ENCODE measurements at regions not wholly inside any gene's neighbourhood (a gene's known extent, or its start where the extent isn't known, plus 50 kb on each side); places are given as distances from the start of the nearest gene placed in this dataset.
"Not testable (repeated sequence)": the region's sequence is repeated elsewhere in the genome, so short reads cannot be mapped to it uniquely, and the experiment has no call there.

GRCh38 chr3:5376761-5377160 lies 189.3 kb downstream of the EDEM1 start:
- Histone ChIP-seq H3K9me3 (no peaks in the 10 kb centered on the region), H3K27me3 (no peaks in the 10 kb centered on the region), H3K36me3 (no peaks in the 10 kb centered on the region), H3K4me1 (no peaks in the 10 kb centered on the region), H3K27ac (no peak overlapping the region), H3K4me3 (no peak overlapping the region)
- no peak for DNase-seq
- 18 to 57% methylated on average over 6 of the region's 6 CpGs for WGBS, 2 donors
- no peak for TF ChIP-seq POLR2AphosphoS5 (IDR thresholded peaks at IDR 0.05)
- TF ChIP-seq CTCF (IDR thresholded peaks at IDR 0.05) = no peak
- no peak for TF ChIP-seq EP300 (IDR thresholded peaks at IDR 0.05)
- TF ChIP-seq POLR2A (IDR thresholded peaks at IDR 0.05) = no peak
- intact Hi-C loops (cut with DNase I) = no loop called here

GRCh38 chr3:5379266-5379665 lies 191.8 kb downstream of the EDEM1 start:
- H3K4me3 ChIP-seq, DNase-seq: not testable (repeated sequence)
- WGBS, 2 donors = 98% methylated on average over 3 of the region's 3 CpGs

GRCh38 chr3:5383486-5384263 lies 196.2 kb downstream of the EDEM1 start:
- H3K27me3 ChIP-seq; H3K27ac ChIP-seq; DNase-seq; H3K4me3 ChIP-seq; H3K4me1 ChIP-seq; intact Hi-C loops (cut with DNase I); H3K9me3 ChIP-seq; H3K36me3 ChIP-seq: not testable (repeated sequence)
- 77 to 84% methylated on average over 12 of the region's 12 CpGs for WGBS, 2 donors

More at GRCh38 chr3:5379266-5379665, 191.8 kb downstream of the EDEM1 start:
- H3K27me3 ChIP-seq; H3K27ac ChIP-seq; intact Hi-C loops (cut with DNase I); H3K9me3 ChIP-seq; H3K4me1 ChIP-seq; H3K36me3 ChIP-seq: not testable (repeated sequence)

GRCh38 chr3:5384557-5385236 lies 197.2 kb downstream of the EDEM1 start:
- no peak for TF ChIP-seq POLR2AphosphoS5 (IDR thresholded peaks at IDR 0.05)
- no peak for TF ChIP-seq EP300 (IDR thresholded peaks at IDR 0.05)
- no peak for TF ChIP-seq CTCF (IDR thresholded peaks at IDR 0.05)
- no peak for TF ChIP-seq POLR2A (IDR thresholded peaks at IDR 0.05)
- Histone ChIP-seq H3K27me3 (no peaks in the 10 kb centered on the region), H3K4me3 (no peak overlapping the region), H3K9me3 (no peaks in the 10 kb centered on the region), H3K27ac (no peak overlapping the region), H3K36me3 (no peaks in the 10 kb centered on the region), H3K4me1 (no peaks in the 10 kb centered on the region)
- intact Hi-C loops (cut with DNase I) = no loop called here
- no peak for DNase-seq
- 85 to 90% methylated on average over 7 of the region's 7 CpGs for WGBS, 2 donors

GRCh38 chr3:5388091-5388490 lies 200.6 kb downstream of the EDEM1 start:
- Histone ChIP-seq H3K36me3 (no peaks in the 10 kb centered on the region), H3K27ac (no peak overlapping the region), H3K4me1 (no peaks in the 10 kb centered on the region), H3K27me3 (no peaks in the 10 kb centered on the region), H3K9me3 (no peaks in the 10 kb centered on the region), H3K4me3 (no peak overlapping the region)
- no peak for TF ChIP-seq POLR2A (IDR thresholded peaks at IDR 0.05)
- TF ChIP-seq POLR2AphosphoS5 (IDR thresholded peaks at IDR 0.05) = no peak
- no peak for TF ChIP-seq CTCF (IDR thresholded peaks at IDR 0.05)
- TF ChIP-seq EP300 (IDR thresholded peaks at IDR 0.05) = no peak
- no peak for DNase-seq
- WGBS, 2 donors = 85 to 86% methylated on average over 1 of the region's 1 CpG
- intact Hi-C loops (cut with DNase I) = no loop called here
